ENCODE measurements at regions not wholly inside any gene's neighbourhood (a gene's known extent, or its start where the extent isn't known, plus 50 kb on each side); places are given as distances from the start of the nearest gene placed in this dataset.
A peak's percentile ranks its signal among the peaks of the same experiment; 100 is the strongest.

DNA sequence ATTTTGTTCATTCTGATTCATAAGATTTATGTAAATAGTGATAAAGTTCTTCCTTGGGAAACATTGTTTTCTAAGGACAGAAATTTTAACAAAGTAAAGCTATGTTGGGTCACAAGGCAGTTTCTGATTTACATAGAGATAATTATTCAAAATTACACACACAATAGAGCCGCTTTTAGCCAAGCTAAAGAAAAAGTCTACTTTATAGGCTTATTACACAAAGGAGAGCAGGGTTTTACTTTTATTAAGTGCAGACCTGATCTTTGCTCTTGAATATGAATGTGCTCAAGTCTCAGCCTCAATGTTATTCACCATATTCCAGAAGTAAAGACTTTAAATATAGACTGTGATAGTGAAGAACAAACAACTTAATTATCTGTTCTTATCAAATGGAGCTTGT, 787.8 kb upstream of the LINC00305 start:
- Histone ChIP-seq H3K27me3 (ENCODE audit: control insufficient read depth, insufficient read depth, low read length) (no peaks in the 10 kb centered on the region), H3K9me3 (replicated peaks; ENCODE audit: control insufficient read depth, low read depth, low read length) (no peaks in the 10 kb centered on the region), H3K4me1 (ENCODE audit: control insufficient read depth, insufficient read depth, low read length) (no peaks in the 10 kb centered on the region), H3K27ac (ENCODE audit: low read length) (no peak overlapping the region), H3K4me3 (ENCODE audit: low read length) (no peak overlapping the region), H3K36me3 (ENCODE audit: control insufficient read depth, insufficient read depth, low read length) (no peaks in the 10 kb centered on the region)
- DNase-seq, result no peak
- no CpG with 5 or more reads among the region's 1 CpG for WGBS (ENCODE audit: insufficient coverage)

DNA sequence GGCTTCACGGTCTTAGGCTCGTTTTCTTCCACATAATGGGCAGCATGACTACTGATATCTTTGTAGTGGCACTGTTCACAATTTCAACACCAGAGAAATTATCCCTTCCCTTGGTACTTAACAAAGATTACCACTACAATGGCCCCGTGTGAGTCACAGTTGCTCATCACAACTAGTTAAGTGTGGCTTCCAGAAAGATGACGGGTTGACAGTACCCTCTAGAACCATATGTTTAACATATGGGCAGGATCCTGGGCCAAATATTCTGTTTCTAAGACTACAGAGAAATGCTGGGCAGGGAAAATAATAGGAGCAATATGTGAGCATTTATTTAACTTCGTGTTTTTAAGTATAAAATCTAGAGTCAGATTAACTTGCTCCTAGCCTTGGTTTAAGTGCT, 780.1 kb upstream of the LINC00305 start:
- Histone ChIP-seq H3K4me1 (ENCODE audit: control insufficient read depth, insufficient read depth, low read length) (no peaks in the 10 kb centered on the region), H3K36me3 (ENCODE audit: control insufficient read depth, insufficient read depth, low read length) (no peaks in the 10 kb centered on the region), H3K27me3 (ENCODE audit: control insufficient read depth, insufficient read depth, low read length) (no peaks in the 10 kb centered on the region), H3K27ac (ENCODE audit: low read length) (no peak overlapping the region), H3K9me3 (replicated peaks; ENCODE audit: control insufficient read depth, low read depth, low read length) (no peaks in the 10 kb centered on the region), H3K4me3 (ENCODE audit: low read length) (no peak overlapping the region)
- WGBS (ENCODE audit: insufficient coverage), result 75% methylated on average over 2 of the region's 5 CpGs
- DNase-seq, result peak; percentile 11

DNA sequence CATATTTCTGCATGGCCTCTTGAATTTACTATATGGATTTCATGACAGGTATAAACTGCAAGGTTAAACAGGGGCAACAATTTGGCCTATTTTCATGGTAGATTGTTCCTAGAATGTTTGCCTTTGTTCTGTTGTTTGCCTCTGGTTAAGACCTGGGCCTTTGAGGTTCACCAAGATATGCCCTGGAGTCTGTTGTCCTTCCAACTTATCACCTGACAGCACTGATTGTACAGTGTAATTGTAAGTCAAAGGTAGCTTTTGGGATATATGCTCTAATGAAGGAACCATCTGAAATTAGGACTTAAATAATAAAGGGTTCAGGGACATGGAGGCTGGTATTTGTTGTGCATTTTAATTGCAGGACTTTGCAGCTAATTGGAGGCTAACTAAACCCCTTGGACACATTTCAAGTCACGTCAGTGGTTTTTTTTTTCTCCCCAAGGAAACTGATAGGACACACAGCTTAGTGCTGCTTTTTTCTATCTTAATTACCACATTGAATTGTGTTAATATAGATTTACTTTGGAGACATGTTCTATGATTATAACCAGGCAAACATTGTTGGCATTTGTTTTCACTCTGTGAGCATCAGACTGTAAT, 771.2 kb upstream of the LINC00305 start:
- Histone ChIP-seq H3K4me3 (ENCODE audit: low read length) (no peak overlapping the region), H3K36me3 (ENCODE audit: control insufficient read depth, insufficient read depth, low read length) (no peaks in the 10 kb centered on the region), H3K27ac (ENCODE audit: low read length) (no peak overlapping the region), H3K9me3 (replicated peaks; ENCODE audit: control insufficient read depth, low read depth, low read length) (no peaks in the 10 kb centered on the region), H3K4me1 (ENCODE audit: control insufficient read depth, insufficient read depth, low read length) (no peaks in the 10 kb centered on the region), H3K27me3 (ENCODE audit: control insufficient read depth, insufficient read depth, low read length) (no peaks in the 10 kb centered on the region)
- no peak for DNase-seq
- WGBS (ENCODE audit: insufficient coverage), result no CpG with 5 or more reads among the region's 1 CpG

DNA sequence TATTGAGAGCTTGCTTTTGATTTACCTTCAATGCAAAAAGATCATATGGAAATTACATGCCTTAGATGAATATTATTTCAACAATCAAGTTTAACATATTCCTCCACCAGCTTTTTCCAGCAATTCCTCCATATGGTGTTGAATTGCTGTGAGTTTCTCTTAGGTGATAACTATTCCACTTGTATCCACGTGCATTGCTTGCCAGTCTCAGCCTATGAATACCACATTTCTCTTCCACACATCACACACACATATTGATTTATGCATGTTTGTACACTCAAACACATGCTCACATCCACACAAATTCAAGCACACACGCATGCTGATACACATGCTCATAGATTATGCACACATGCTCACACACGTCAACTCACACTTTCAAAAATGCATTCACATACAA, 770.0 kb upstream of the LINC00305 start:
- no peak for DNase-seq
- 50% methylated on average over 2 of the region's 3 CpGs for WGBS (ENCODE audit: insufficient coverage)
- Histone ChIP-seq H3K4me1 (ENCODE audit: control insufficient read depth, insufficient read depth, low read length) (no peaks in the 10 kb centered on the region), H3K36me3 (ENCODE audit: control insufficient read depth, insufficient read depth, low read length) (no peaks in the 10 kb centered on the region), H3K4me3 (ENCODE audit: low read length) (no peak overlapping the region), H3K27me3 (ENCODE audit: control insufficient read depth, insufficient read depth, low read length) (no peaks in the 10 kb centered on the region), H3K27ac (ENCODE audit: low read length) (no peak overlapping the region), H3K9me3 (replicated peaks; ENCODE audit: control insufficient read depth, low read depth, low read length) (no peaks in the 10 kb centered on the region)

DNA sequence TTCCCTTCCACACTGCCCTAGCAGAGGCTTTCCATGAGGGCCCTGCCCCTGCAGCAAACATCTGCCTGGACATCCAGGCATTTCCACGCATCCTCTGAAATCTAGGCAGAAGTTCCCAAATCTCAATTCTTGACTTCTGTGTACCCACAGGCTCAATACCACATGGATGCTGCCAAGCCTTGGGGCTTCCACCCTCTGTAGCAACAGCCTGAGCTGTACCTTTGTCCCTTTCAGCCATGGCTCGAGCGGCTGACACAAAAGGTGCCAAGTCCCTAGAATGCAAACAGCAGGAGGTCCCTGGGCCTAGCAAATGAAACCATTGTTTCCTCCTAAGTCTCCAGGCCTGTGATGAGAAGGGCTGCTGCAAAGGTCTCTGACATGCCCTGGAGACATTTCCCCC, 744.5 kb upstream of the LINC00305 start:
- WGBS (ENCODE audit: insufficient coverage), result 93% methylated on average over 3 of the region's 3 CpGs
- Histone ChIP-seq H3K27ac (ENCODE audit: low read length) (no peak overlapping the region), H3K27me3 (ENCODE audit: control insufficient read depth, insufficient read depth, low read length) (no peaks in the 10 kb centered on the region), H3K9me3 (replicated peaks; ENCODE audit: control insufficient read depth, low read depth, low read length) (peaks cover 3% of the 10 kb centered on the region), H3K4me1 (ENCODE audit: control insufficient read depth, insufficient read depth, low read length) (no peaks in the 10 kb centered on the region), H3K4me3 (ENCODE audit: low read length) (no peak overlapping the region), H3K36me3 (ENCODE audit: control insufficient read depth, insufficient read depth, low read length) (no peaks in the 10 kb centered on the region)
- DNase-seq, result no peak

DNA sequence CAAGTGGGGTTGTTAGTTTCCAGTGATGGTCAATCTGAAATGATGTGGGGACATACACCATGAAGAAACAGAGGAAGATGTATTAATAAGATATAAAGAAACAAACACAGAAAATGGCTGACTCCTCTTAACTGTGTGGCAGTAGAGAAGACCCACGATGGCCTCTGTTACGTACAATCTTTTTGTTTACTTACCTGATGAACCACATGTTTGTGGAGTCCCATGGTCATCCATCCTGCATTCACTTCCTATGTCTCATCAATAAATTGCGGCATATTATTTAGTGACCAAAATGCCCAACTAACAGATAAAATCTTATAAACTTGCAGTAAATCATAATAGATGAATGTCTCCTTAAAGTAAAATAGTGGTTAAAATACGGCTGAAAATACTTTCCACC, 740.1 kb upstream of the LINC00305 start:
- Histone ChIP-seq H3K4me1 (ENCODE audit: control insufficient read depth, insufficient read depth, low read length) (no peaks in the 10 kb centered on the region), H3K27ac (ENCODE audit: low read length) (no peak overlapping the region), H3K27me3 (ENCODE audit: control insufficient read depth, insufficient read depth, low read length) (no peaks in the 10 kb centered on the region), H3K4me3 (ENCODE audit: low read length) (no peak overlapping the region), H3K9me3 (replicated peaks; ENCODE audit: control insufficient read depth, low read depth, low read length) (peaks cover 3% of the 10 kb centered on the region), H3K36me3 (ENCODE audit: control insufficient read depth, insufficient read depth, low read length) (no peaks in the 10 kb centered on the region)
- no peak for DNase-seq
- no CpG with 5 or more reads among the region's 4 CpGs for WGBS (ENCODE audit: insufficient coverage)

DNA sequence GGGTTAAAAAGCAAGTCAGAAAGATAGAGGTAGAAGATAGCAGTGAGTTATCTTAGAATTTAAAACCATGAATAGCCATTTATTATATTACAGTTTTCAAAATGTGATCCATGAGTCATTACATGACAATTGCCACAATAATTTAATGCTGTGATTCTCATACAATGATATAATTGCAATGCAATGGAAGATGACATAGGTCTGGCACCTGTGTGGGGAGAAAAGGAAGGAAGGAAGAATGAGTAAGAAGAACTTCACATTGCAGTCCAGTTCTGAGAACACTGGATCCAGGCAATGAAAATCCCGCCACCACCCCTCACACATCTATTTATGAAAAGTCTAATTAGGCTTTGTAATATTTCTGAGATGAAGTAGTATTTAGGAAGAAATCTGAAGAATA, 738.1 kb upstream of the LINC00305 start:
- no peaks in the 10 kb centered on the region for H3K36me3 ChIP-seq (ENCODE audit: control insufficient read depth, insufficient read depth, low read length)
- WGBS (ENCODE audit: insufficient coverage), result no CpG with 5 or more reads among the region's 1 CpG
- no peak overlapping the region for H3K27ac ChIP-seq (ENCODE audit: low read length)
- no peaks in the 10 kb centered on the region for H3K4me1 ChIP-seq (ENCODE audit: control insufficient read depth, insufficient read depth, low read length)
- H3K27me3 ChIP-seq (ENCODE audit: control insufficient read depth, insufficient read depth, low read length), result no peaks in the 10 kb centered on the region
- no peak for DNase-seq
- no peak overlapping the region for H3K4me3 ChIP-seq (ENCODE audit: low read length)
- H3K9me3 ChIP-seq (replicated peaks; ENCODE audit: control insufficient read depth, low read depth, low read length), result no peaks in the 10 kb centered on the region

DNA sequence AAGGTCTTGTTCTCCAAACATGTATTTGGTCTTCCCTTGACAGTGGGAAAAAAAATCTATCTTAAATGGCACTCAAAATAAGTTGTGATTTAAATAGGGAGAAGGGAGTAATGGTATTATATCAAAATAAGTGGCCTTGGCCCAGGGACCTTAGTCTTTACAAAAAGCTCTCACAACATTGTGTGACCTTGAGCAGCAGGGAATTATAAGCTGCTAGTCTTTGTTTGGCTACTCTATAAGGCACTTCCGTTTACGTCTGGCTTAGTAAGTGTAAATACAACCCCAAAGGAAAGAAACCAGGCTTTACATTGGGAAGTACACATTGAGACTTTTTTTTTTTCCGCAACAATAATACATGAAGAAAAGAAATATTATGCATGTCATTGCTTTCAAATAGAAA, 734.0 kb upstream of the LINC00305 start:
- no peaks in the 10 kb centered on the region for H3K27me3 ChIP-seq (ENCODE audit: control insufficient read depth, insufficient read depth, low read length)
- DNase-seq, result peak; percentile 12
- no CpG with 5 or more reads among the region's 3 CpGs for WGBS (ENCODE audit: insufficient coverage)
- no peak overlapping the region for H3K27ac ChIP-seq (ENCODE audit: low read length)
- H3K4me1 ChIP-seq (ENCODE audit: control insufficient read depth, insufficient read depth, low read length), result no peaks in the 10 kb centered on the region
- no peak overlapping the region for H3K4me3 ChIP-seq (ENCODE audit: low read length)
- no peaks in the 10 kb centered on the region for H3K36me3 ChIP-seq (ENCODE audit: control insufficient read depth, insufficient read depth, low read length)
- no peaks in the 10 kb centered on the region for H3K9me3 ChIP-seq (replicated peaks; ENCODE audit: control insufficient read depth, low read depth, low read length)

DNA sequence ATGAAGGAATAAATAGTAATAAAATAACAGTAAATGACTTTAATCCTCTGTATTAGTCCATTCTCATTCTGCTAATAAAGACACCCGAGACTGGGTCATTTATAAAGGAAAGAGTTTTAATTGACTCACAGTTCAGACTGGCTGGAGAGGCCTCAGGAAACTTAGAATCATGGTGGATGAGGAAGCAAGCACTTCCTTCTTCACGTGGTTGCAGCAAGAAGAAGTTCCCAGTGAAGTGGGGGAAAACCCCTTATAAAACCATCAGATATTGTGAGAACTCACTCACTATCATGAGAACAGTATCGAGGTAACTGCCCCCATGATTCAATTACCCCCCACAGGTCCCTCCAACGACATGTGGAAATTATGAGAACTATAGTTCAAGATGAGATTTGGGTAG, 727.9 kb upstream of the LINC00305 start:
- H3K27me3 ChIP-seq (ENCODE audit: control insufficient read depth, insufficient read depth, low read length), result no peaks in the 10 kb centered on the region
- whole genome bisulfite sequencing (ENCODE audit: insufficient coverage), result 80% methylated on average over 1 of the region's 4 CpGs
- H3K27ac ChIP-seq (ENCODE audit: low read length), result no peak overlapping the region
- H3K4me3 ChIP-seq (ENCODE audit: low read length), result no peak overlapping the region
- H3K36me3 ChIP-seq (ENCODE audit: control insufficient read depth, insufficient read depth, low read length), result no peaks in the 10 kb centered on the region
- no peaks in the 10 kb centered on the region for H3K9me3 ChIP-seq (replicated peaks; ENCODE audit: control insufficient read depth, low read depth, low read length)
- DNase-seq, result no peak
- H3K4me1 ChIP-seq (ENCODE audit: control insufficient read depth, insufficient read depth, low read length), result no peaks in the 10 kb centered on the region

DNA sequence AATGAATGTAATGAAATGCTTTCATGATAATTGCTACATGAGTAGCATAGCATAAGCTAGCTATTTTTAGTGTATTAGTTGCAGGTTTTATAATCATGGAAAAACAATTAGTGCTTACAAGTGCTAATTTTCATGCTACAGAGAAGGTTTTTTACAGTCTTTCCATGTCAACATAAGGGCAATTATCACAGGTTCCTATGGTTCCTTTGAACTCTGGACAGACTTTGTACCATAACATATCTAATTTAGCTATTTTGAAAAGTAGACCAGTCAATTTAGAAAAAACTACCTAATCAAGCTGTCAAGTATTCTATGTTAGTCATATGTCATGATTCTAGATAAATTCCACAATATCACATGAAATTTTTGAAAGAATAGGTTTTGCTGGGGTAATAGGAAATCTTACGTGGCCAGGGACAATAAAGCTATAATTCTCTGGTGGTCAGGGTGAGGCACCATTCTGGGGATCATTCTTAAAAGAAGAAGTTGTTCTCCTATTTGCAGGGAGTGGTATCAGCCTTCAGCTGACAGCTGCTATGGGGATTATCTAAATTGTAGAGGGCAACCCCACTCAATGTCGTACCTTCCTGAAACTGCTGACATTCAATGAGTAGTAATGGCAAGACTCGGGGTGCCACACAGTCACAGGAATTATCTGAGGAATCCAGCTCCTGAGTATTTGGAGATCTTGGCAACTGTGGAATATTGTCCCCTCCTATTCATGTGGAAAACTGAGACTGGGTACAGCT, 724.0 kb upstream of the LINC00305 start:
- WGBS (ENCODE audit: insufficient coverage), result 80% methylated on average over 2 of the region's 3 CpGs
- no peaks in the 10 kb centered on the region for H3K27me3 ChIP-seq (ENCODE audit: control insufficient read depth, insufficient read depth, low read length)

More for the DNA sequence above, 724.0 kb upstream of the LINC00305 start:
- Histone ChIP-seq H3K27ac (ENCODE audit: low read length) (no peak overlapping the region), H3K36me3 (ENCODE audit: control insufficient read depth, insufficient read depth, low read length) (no peaks in the 10 kb centered on the region), H3K9me3 (replicated peaks; ENCODE audit: control insufficient read depth, low read depth, low read length) (no peaks in the 10 kb centered on the region), H3K4me1 (ENCODE audit: control insufficient read depth, insufficient read depth, low read length) (no peaks in the 10 kb centered on the region), H3K4me3 (ENCODE audit: low read length) (no peak overlapping the region)
- no peak for DNase-seq

Measured in muscle of leg (tissue), 3 donors.